ENCODE measurements at regions not wholly inside any gene's neighbourhood (a gene's known extent, or its start where the extent isn't known, plus 50 kb on each side); places are given as distances from the start of the nearest gene placed in this dataset.

- Histone ChIP-seq H3K9me3 (ENCODE audit: control insufficient read depth in 1 of 2, insufficient read depth in 1 of 2, low read depth in 1 of 2, low read length in 2 of 2) (no peaks in the 10 kb centered on the region), H4K20me1 (ENCODE audit: insufficient read depth) (no peaks in the 10 kb centered on the region), H3K4me1 (ENCODE audit: control insufficient read depth in 1 of 2, insufficient read depth in 2 of 2, low read length in 2 of 2) (peaks cover 11 to 14% of the 10 kb centered on the region in 2 experiments; a peak in 3 of 4 replicates), H3K36me3 (ENCODE audit: control insufficient read depth in 1 of 2, insufficient read depth in 2 of 2, low read length in 2 of 2) (no peaks in the 10 kb centered on the region), H3K4me2 (ENCODE audit: low read length) (no peak overlapping the region), H3K4me3 (replicated peaks in 1 of 2; ENCODE audit: low read depth in 1 of 2, low read length in 2 of 2) (no peak overlapping the region), H3K9ac (ENCODE audit: low read length) (no peak overlapping the region), H3K79me2 (ENCODE audit: insufficient read depth, low read length) (no peaks in the 10 kb centered on the region), H3K27me3 (ENCODE audit: insufficient read depth, low read length) (peaks cover 17% of the 10 kb centered on the region; the same call in 1 of the 2 replicates), H3K9me2 (ENCODE audit: insufficient read depth) (no peaks in the 10 kb centered on the region), H3K27ac (ENCODE audit: low read depth, low read length) (no peak overlapping the region), H2AFZ (ENCODE audit: low read depth, low read length, poor library complexity, severe bottlenecking) (no peak overlapping the region)
- ChIA-PET POLR2A (no interaction called here), RAD21 (ENCODE audit: low non-redundant PET in 1 of 2, low total read pairs in 2 of 2, uncharacterized antibody in 2 of 2, unreplicated experiment in 2 of 2) (no interaction called here), CTCF (no interaction called here)
- no TSS peak for BruUV-seq (replicated peaks)
- intact Hi-C loops (cut with micrococcal nuclease), result no loop called here
- DNase-seq (ENCODE audit: low read depth, low spot score) (no peak), ATAC-seq (no peak)
- TF ChIP-seq TCF7L2 (IDR thresholded peaks at IDR 0.05; ENCODE audit: borderline replicate concordance, extremely low read depth, insufficient read depth, insufficient read length) (no peak), MAX (IDR thresholded peaks at IDR 0.05) (no peak), SP1 (IDR thresholded peaks at IDR 0.05; ENCODE audit: low read depth) (no peak), FOSL1 (IDR thresholded peaks at IDR 0.05; ENCODE audit: low read depth) (no peak), ELF1 (IDR thresholded peaks at IDR 0.05; ENCODE audit: borderline replicate concordance, low read depth) (no peak), EZH2phosphoT487 (IDR thresholded peaks at IDR 0.05; ENCODE audit: borderline replicate concordance) (no peak), ZBTB33 (IDR thresholded peaks at IDR 0.05; ENCODE audit: extremely low read depth, insufficient replicate concordance, low read length) (no peak), SRF (IDR thresholded peaks at IDR 0.05; ENCODE audit: low read depth) (no peak), CBX3 (IDR thresholded peaks at IDR 0.05; ENCODE audit: low read depth) (no peak), RAD21 (IDR thresholded peaks at IDR 0.05; ENCODE audit: low read depth) (no peak), POLR2A (IDR thresholded peaks at IDR 0.05; ENCODE audit: borderline replicate concordance, extremely low read depth, insufficient read depth, insufficient read length) (no peak), REST (IDR thresholded peaks at IDR 0.05; ENCODE audit: low read depth) (no peak)
Measured at GRCh38 chr1:181313466-181313865, 169.9 kb upstream of the CACNA1E start.
